ENCODE measurements at regions not wholly inside any gene's neighbourhood (a gene's known extent, or its start where the extent isn't known, plus 50 kb on each side); places are given as distances from the start of the nearest gene placed in this dataset.

- no peak for TF ChIP-seq CTCF (IDR thresholded peaks at IDR 0.05)
- TF ChIP-seq POLR2A (IDR thresholded peaks at IDR 0.05): no peak
- TF ChIP-seq POLR2AphosphoS5 (IDR thresholded peaks at IDR 0.05): no peak
- no peak for TF ChIP-seq EP300 (IDR thresholded peaks at IDR 0.05)
These were observed 79.5 kb upstream of the LEP start for GRCh38 chr7:128161466-128162125.
